Kidney glomerular epithelial cell (primary cell): ENCODE measurements at regions not wholly inside any gene's neighbourhood (a gene's known extent, or its start where the extent isn't known, plus 50 kb on each side); places are given as distances from the start of the nearest gene placed in this dataset.
A peak's percentile ranks its signal among the peaks of the same experiment; 100 is the strongest.

Experiments
- DNase-seq: peaks from one replicate; lab custom pipeline; 2025; lab: John Stamatoyannopoulos, UW

DNA sequence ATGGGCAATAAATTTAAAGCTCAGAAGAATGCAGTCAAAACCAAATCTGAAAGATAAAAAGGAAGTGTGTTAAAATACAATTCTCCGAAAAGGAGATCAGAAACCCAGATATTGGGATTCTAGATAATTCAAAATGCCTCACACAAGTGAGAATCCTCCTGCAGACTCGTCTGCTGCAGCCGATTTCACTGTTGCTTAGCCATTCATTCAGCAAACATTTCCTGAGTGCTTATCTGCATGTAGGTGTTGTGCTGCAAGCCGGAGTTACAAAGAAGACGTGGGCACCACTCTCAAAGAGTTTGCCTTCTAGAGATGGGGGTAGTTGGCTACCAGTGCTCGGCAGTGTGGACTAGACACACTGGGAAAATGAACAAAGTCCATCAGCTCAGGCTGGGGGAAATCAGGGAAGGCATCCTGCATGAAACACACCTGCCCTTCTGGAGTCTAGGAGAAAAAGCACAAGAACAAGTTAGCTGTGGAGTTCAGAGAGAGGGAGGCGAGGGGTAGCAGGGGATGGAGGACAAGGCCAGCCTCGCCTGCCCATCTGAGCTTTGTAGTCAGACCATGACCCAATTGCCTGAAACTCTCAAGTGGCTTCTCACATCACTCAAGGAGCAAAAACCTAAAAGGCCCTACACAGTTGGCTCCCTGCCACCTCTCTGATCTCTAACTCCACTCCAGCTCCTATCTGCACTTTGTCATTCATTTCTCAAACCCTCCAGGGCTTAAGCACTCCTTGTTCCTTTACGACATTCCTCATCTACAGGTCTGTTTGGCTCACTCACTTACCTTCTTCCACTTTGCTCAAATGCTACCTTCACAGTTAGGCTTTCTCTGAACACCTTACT is 310.0 kb upstream of the DDHD1 start:
- no peak for DNase-seq

GRCh38 chr14:53461858-53462257 is 308.7 kb upstream of the DDHD1 start:
- DNase-seq, result no peak

DNA sequence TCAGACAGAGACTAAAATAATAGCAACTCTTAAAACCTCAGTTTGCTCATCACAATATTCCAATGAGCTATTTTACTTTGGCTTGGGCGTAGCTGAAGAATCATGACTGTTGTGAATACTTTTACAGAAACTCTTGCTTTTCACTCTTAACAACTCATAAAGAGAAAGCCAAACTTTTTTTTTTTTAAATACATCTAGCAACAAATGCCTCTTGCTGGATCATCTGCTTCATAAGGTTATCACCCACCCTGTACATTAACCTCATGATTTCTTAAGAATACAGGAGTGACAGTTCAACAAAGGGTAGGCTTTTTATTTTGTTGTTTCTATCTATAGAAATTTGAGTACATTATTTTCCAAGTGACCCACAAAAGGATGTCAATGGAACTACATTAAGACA is 307.4 kb upstream of the DDHD1 start:
- no peak for DNase-seq

DNA sequence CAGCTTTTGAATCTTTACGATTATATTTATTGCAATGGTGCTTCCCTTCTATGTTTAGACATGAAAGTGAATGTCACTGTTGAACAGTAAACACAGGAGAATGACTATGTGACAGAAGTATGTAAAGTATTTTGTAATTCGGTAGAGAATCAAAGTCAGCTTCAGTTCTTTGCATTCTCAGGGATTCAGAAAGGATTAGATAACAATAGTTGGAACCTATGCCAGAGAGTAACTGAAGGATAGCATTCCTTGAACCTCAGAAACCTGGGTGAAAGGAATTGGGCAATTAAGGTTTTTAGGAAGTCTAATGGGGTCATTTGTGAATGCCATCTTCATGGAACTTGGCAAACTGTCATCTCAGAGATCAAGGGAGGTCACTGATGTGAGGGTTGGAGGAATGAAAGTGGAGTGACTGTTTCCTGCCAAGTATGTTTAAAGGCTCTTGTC is 305.3 kb upstream of the DDHD1 start:
- DNase-seq, result peak; percentile 17

DNA sequence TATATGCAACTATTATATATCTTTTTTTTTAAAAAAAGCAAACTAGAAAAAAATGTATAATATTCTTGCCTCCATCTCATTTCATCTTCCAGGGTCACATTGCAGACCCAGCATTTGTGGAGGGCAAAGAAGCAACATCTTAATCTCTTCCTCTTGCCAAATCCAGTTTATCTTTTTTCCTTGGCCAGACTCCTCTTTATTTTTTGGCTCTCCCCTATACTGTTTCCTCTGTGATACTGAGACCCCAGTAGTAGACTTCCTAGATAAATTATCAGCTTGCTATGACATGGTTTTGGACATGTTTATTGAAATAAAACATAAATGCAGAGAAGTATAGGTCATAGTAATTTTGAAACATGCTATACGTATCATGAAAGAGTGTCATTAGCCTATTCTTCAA is 303.8 kb upstream of the DDHD1 start:
- no peak for DNase-seq

DNA sequence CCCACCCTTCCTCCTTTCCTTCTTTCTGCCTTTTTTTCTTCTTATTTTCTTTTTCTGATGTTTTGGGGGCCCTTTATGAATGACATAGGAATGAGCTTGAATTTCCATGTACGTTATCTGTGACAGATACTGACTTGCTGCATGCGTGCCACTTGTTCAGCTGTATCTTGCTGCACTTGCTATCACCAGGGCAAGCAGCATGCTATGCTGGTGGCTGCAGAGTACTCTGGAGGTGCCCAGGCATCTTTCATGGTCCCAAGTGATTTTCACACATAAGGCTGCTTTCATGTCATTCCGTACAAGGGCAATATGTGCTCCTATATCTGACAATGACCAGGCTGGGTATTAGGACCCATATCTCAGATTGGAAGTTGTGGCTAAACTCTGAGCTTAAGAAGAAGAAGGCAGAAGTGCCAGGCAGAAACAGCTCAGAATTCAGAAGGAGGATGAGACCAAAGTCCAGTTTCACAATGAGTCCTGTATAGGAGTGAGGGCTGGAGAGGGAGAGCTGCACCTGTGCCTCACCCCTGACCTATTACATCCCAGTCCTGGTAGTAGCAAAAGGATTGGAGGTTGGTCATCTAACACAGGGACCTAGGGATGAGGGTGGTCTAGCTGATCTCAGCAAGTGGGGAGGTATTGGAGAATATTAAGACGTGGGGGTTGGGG is 299.0 kb upstream of the DDHD1 start:
- DNase-seq, result no peak

DNA sequence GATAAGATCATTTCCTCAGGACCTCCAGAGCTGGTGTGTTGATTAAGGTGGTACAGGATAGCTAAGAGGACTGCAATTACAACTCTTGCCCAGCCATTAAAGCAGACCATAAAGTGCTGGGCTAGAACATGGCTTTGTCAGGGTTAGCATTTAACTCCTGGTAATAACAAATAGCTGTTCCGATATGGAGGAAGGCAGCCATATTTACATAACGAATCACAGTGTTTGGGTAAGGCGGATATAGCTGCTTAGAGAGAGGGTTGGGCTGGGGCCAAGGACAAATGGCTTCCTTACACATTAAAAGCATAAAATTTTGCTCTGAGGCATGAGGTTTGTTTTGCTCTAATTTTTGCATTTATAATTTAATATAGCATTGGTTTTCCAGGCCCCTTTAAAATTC is 297.7 kb upstream of the DDHD1 start:
- peak; percentile 46 for DNase-seq

GRCh38 chr14:53448682-53449081 is 295.6 kb upstream of the DDHD1 start:
- DNase-seq, result no peak

DNA sequence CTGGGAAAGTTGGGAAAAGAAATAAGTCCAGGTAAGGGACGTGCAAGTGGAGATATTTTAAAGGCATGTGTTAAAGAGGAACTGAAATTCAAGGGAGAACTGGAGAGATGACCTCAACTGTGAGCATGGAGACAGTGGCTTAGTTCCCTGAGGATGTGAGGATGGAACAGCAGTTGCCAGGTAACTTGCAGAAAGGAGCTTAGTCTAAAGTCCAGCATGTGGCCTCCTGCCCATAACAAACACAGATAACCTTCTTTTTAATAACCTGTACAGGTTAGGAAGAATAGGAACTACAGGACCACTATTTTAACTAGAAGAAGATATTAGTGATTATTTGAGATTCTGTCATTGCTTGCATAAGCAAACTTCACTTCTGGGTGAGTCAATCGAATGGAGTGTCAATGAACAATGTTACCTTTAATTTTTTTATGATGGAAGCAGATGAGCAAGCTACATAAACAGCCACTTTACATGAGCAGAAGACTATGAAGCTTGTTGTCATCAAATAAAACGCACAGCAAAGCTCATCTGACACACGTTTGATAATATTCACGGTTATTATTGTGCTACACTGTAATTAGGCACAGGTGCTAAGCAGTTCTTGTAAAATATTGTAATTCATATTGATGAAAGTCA is 291.7 kb upstream of the DDHD1 start:
- DNase-seq, result peak; percentile 1

GRCh38 chr14:53441789-53442188 is 288.7 kb upstream of the DDHD1 start:
- no peak for DNase-seq

GRCh38 chr14:53437858-53438257 is 284.7 kb upstream of the DDHD1 start:
- no peak for DNase-seq

DNA sequence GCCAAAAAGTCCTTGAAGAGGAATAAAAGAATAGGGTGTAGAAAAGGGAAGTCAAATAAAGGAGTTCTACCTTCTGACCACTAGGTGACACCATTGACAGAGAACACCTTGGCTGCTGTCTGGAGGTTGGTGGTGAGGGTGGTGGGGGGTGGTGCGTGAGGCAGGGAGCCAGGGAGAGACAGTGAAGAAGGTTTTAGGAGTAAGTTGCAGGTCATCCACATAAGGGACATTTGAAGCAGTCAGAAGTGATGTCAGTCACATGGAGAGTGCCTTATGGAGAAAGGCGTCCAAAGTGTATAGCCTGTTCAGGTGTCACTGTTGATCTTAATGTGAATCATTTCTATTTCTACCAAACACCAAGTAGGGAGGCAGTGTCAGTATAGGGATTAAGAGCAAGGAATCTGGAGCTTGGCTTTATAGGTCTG is 279.3 kb upstream of the DDHD1 start:
- peak; percentile 2 for DNase-seq

DNA sequence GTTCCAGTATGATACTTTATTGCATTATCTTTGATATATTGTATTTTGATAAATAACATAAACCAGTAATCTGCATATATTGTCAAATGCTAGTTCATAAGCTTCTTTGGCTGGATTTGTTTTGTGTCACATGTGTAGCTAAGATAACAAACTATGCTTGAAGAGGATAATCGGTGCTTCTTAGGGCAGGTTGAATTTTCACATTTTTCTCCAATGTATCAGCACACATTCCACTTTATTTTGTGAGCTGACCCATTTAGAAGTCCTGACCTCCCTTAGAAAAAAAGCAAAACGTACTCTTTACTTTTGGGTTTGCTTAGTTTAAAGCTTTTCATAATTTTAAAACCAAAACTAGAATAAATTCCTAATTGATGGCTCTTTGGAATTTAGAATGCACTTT is 277.7 kb upstream of the DDHD1 start:
- DNase-seq, result peak; percentile 40

DNA sequence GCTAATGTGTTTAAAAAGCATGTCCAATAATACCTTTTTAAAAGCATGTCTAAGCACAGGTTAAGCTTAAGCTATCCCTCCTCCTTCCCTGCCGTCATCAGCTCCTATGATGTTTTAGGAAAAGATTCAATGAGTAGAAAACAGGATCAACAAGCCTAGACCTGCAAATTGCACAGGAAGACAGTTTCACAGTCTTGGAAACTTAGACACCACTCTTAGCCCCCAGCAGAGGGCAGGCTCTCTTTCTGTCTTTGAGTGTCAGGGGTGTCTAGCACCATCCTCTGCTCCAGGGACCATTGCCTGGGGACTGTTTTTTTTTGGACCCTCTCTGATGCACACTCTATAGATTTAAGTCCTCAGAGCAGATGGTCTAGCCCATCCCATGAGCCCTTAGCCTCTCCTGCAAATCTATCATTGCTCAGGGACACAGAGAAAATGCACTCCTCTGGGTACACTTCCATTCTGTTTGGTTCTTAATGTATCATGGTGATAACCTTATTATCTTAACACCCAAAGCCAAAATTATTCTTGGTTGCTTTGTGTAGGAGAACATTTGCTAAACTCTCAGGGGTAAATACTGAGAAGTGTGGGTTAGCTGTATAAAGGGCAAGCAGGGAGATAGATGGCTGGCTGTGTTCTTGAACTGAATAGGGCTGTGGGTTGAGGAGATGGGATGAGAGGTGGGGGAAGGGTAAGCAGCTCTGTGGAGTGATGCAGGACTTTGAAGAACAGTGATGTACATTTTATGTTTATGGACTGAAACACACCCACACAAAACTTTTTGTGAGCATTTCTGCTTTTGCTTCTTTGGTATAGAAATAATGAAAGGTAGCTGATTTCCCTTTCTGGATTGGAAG is 259.9 kb upstream of the DDHD1 start:
- DNase-seq, result no peak

- DNase-seq, result no peak
Observed at GRCh38 chr14:53411125-53411524, 258.0 kb upstream of the DDHD1 start.

- DNase-seq, result peak; percentile 48
Observed at GRCh38 chr14:53409969-53410368, 256.8 kb upstream of the DDHD1 start.

DNA sequence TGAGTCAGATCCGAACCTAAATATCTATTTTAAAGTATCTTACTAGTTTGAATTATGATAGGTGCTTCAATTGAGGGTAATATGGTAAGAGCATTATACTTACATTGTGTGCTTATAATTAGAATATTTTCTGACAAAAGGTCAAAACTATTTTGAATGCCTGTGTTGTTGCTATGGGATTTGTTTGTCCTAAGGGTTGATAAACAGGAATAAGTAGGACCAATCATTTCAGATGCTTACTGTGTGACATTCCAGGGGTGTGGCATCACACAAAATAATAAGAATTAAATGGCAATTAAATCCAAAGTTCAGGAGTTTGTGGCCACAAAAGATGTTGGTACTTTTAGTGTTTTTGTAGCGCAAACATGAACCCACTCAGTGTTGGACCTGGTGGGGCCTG is 256.2 kb upstream of the DDHD1 start:
- DNase-seq, result no peak

- DNase-seq, result no peak
Observed at GRCh38 chr14:53408175-53408879, 255.2 kb upstream of the DDHD1 start.

- no peak for DNase-seq
Observed at GRCh38 chr14:53406519-53406918, 253.4 kb upstream of the DDHD1 start.

DNA sequence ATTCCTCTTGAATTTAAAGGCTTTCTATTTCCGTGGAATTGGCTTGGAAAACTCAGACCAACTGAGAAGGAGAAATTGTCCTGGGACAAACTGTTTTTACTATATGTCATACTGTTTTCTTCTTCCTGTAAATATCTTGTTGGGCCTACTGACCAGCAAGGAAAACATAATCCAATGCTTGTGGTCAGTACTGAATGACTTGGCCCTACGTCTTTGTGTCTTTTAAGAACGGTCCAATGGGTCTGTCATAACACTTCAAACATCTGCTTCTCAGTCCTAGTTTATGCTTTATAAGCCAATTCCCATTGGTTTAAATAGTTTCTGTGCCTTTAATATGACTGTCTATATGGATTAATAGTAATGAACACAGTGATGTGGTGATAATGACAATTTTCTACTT is 248.5 kb upstream of the DDHD1 start:
- no peak for DNase-seq

- DNase-seq, result no peak
Observed at GRCh38 chr14:53399057-53399456, 245.9 kb upstream of the DDHD1 start.
